Tibial nerve (tissue), 4 donors: ENCODE measurements at regions not wholly inside any gene's neighbourhood (a gene's known extent, or its start where the extent isn't known, plus 50 kb on each side); places are given as distances from the start of the nearest gene placed in this dataset.

Experiments used
- DNase-seq, 2 donors: peaks; one replicate each; pipeline ENCODE4 v3.0.0-alpha.2; 2019; ENCODE audit warnings: low spot score in 2 of 2
- H3K27ac ChIP-seq, 4 donors: fragments of 200-600 bp; sonication (generic) in 3 of 4; one replicate each; pipeline ENCODE4 v1.5.1; 2017 to 2019; ENCODE audit warnings: mild to moderate bottlenecking in 1 of 4
- H3K27me3 ChIP-seq, 2 donors: fragments of 200-600 bp; sonication (generic) in 1 of 2; one replicate each; pipeline versions ENCODE4 v1.5.1 to v1.6.0; 2017 to 2019
- H3K36me3 ChIP-seq, 3 donors: fragments of 200-600 bp; sonication (generic); one replicate each; pipeline ENCODE4 v1.5.1; 2018 to 2019
- H3K4me1 ChIP-seq, 4 donors: fragments of 200-600 bp; sonication (generic) in 3 of 4; one replicate each; pipeline ENCODE4 v1.5.1; 2017 to 2019
- H3K4me3 ChIP-seq, 4 donors: fragments of 200-600 bp; sonication (generic) in 3 of 4; one replicate each; pipeline ENCODE4 v1.5.1; 2017 to 2019; ENCODE audit warnings: mild to moderate bottlenecking in 1 of 4, moderate library complexity in 1 of 4
- H3K9me3 ChIP-seq, 4 donors: fragments of 200-600 bp; sonication (generic) in 3 of 4; one replicate each; pipeline ENCODE4 v1.5.1; 2017 to 2019
- EP300 ChIP-seq, 2 donors: sonication (generic); formaldehyde crosslinking; IDR thresholded peaks; one replicate each; pipeline ENCODE4 v1.6.1; 2017; ENCODE audit warnings: antibody characterized with exemption in 2 of 2, mild to moderate bottlenecking in 1 of 2
- POLR2A ChIP-seq, 2 donors: fragments of 450-650 bp; IDR thresholded peaks; one replicate each; pipeline ENCODE4 v1.6.1; 2017; ENCODE audit warnings: antibody characterized with exemption in 2 of 2, mild to moderate bottlenecking in 2 of 2, moderate library complexity in 2 of 2
- WGBS, 2 donors: methylation state at CpG; one replicate each; pipeline ENCODE4 v1.1.5; 2018; 5-methylcytosine and 5-hydroxymethylcytosine counted together
- TF ChIP-seq, protein P1 (sequence below), 5 experiments: fragments of 200-600 bp in 3 of 5; fragments of 450-650 bp in 2 of 5; sonication (generic) in 3 of 5; IDR thresholded peaks; one replicate each; pipeline ENCODE4 v1.5.1; 2016 to 2019; ENCODE audit warnings: antibody characterized with exemption in 5 of 5, mild to moderate bottlenecking in 3 of 5, moderate library complexity in 2 of 5

DNA sequence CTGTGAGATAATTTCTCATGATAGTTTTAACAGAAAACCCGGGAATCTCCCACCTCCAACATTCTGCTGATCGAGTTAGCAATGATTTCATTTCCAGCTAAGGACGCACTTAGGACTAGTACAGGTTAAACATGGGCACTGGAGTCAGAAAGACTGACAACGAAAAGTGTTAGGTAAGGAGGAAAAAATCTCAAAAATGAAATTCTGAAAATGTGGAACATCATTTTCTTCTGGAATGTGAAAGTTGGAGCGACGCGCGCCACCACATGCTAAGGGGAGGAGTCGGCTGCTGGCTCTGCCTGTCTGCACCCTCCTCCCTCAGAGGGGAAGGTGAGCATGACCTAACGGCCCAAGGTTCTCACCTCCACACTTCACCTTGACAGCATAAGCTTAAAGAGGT, 221.6 kb upstream of the KCNG1 start:
- Histone ChIP-seq H3K9me3 (peaks cover 0 to 24% (median 0%) of the 10 kb centered on the region in 4 donors), H3K27me3 (no peaks in the 10 kb centered on the region), H3K4me3 (no peak overlapping the region), H3K27ac (no peak overlapping the region), H3K4me1 (no peaks in the 10 kb centered on the region), H3K36me3 (no peaks in the 10 kb centered on the region)
- 77 to 78% methylated on average over 10 of the region's 10 CpGs for WGBS, 2 donors
- DNase-seq = no peak
- TF ChIP-seq POLR2A (IDR thresholded peaks at IDR 0.05) (no peak), EP300 (IDR thresholded peaks at IDR 0.05) (no peak)
- TF ChIP-seq, protein P1, sequence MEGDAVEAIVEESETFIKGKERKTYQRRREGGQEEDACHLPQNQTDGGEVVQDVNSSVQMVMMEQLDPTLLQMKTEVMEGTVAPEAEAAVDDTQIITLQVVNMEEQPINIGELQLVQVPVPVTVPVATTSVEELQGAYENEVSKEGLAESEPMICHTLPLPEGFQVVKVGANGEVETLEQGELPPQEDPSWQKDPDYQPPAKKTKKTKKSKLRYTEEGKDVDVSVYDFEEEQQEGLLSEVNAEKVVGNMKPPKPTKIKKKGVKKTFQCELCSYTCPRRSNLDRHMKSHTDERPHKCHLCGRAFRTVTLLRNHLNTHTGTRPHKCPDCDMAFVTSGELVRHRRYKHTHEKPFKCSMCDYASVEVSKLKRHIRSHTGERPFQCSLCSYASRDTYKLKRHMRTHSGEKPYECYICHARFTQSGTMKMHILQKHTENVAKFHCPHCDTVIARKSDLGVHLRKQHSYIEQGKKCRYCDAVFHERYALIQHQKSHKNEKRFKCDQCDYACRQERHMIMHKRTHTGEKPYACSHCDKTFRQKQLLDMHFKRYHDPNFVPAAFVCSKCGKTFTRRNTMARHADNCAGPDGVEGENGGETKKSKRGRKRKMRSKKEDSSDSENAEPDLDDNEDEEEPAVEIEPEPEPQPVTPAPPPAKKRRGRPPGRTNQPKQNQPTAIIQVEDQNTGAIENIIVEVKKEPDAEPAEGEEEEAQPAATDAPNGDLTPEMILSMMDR (IDR thresholded peaks at IDR 0.05) = no peak

- DNase-seq = no peak
- Histone ChIP-seq H3K4me3 (no peak overlapping the region), H3K9me3 (peaks cover 0 to 28% (median 0%) of the 10 kb centered on the region in 4 donors), H3K27me3 (no peaks in the 10 kb centered on the region), H3K4me1 (no peaks in the 10 kb centered on the region), H3K36me3 (no peaks in the 10 kb centered on the region), H3K27ac (no peak overlapping the region)
- TF ChIP-seq EP300 (IDR thresholded peaks at IDR 0.05) (no peak), POLR2A (IDR thresholded peaks at IDR 0.05) (no peak)
- TF ChIP-seq, protein P1 (IDR thresholded peaks at IDR 0.05) = no peak
- WGBS, 2 donors = 75 to 91% methylated on average over 7 to 8 of the region's 8 CpGs
Observed at GRCh38 chr20:51238675-51239305, 215.9 kb upstream of the KCNG1 start.

DNA sequence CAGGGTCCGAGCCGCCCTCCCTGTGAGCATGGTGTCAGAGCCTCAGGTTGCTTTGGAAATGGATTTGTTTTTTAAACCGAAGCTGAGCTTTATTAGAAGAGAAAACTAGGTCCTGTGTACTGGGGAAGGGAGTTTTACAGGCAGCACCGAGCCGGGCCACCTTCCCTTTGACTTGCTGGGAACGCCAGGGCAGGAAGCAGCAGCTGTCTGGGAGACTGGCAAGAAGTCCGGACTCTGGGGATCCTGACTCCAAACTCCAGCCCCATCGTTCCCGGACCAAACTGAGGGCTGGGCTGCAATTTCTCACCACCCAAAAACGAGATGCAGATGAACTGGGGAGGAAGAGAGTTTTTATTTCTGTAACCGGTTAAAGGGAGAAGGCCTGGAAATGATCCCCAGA, 214.9 kb upstream of the KCNG1 start:
- WGBS, 2 donors = 65% methylated on average over 11 of the region's 11 CpGs

DNA sequence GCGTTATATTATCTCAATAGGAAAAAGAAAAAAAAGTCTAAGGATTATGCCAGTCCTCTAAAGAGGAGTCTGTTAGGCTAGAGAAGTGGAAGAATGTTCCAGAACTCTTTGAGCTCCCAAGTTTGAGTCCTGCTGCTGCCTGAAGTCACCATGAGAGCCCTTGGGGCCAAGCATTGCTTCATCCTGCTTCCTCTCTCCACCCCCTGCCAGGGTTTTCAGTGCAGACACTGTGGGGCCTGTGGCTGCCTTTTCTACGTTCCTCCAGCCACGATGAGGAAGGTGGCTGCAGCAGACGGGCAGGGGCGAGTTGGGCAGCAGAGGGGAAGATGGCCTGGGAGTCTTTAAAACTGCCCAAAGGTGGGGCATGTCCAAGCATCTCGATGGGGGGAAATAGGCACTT, 214.4 kb upstream of the KCNG1 start:
- Histone ChIP-seq H3K27me3 (no peaks in the 10 kb centered on the region), H3K4me3 (no peak overlapping the region), H3K9me3 (peaks cover 0 to 16% (median 0%) of the 10 kb centered on the region in 4 donors), H3K36me3 (no peaks in the 10 kb centered on the region), H3K4me1 (no peaks in the 10 kb centered on the region), H3K27ac (no peak overlapping the region)
- no peak for TF ChIP-seq EP300 (IDR thresholded peaks at IDR 0.05)
- TF ChIP-seq, protein P1 (IDR thresholded peaks at IDR 0.05) = no peak
- TF ChIP-seq POLR2A (IDR thresholded peaks at IDR 0.05) = no peak
- WGBS, 2 donors = 52 to 59% methylated on average over 6 of the region's 6 CpGs
- DNase-seq = no peak

More for the DNA sequence above, 214.9 kb upstream of the KCNG1 start:
- DNase-seq = no peak
- no peaks in the 10 kb centered on the region for H3K4me1 ChIP-seq
- H3K27me3 ChIP-seq = no peaks in the 10 kb centered on the region
- H3K36me3 ChIP-seq = no peaks in the 10 kb centered on the region
- H3K4me3 ChIP-seq = no peak overlapping the region
- TF ChIP-seq POLR2A (IDR thresholded peaks at IDR 0.05) (no peak), EP300 (IDR thresholded peaks at IDR 0.05) (no peak)
- TF ChIP-seq, protein P1 (IDR thresholded peaks at IDR 0.05) = no peak
- no peak overlapping the region for H3K27ac ChIP-seq
- H3K9me3 ChIP-seq = peaks cover 0 to 21% (median 0%) of the 10 kb centered on the region in 4 donors

GRCh38 chr20:51236421-51236820, 213.5 kb upstream of the KCNG1 start:
- no peaks in the 10 kb centered on the region for H3K27me3 ChIP-seq
- H3K27ac ChIP-seq = no peak overlapping the region
- H3K4me1 ChIP-seq = no peaks in the 10 kb centered on the region
- 84 to 85% methylated on average over 2 of the region's 2 CpGs for WGBS, 2 donors
- DNase-seq = no peak
- peaks cover 0 to 7% (median 0%) of the 10 kb centered on the region in 4 donors for H3K9me3 ChIP-seq
- no peak for TF ChIP-seq POLR2A (IDR thresholded peaks at IDR 0.05)
- TF ChIP-seq EP300 (IDR thresholded peaks at IDR 0.05) = no peak
- TF ChIP-seq, protein P1 (IDR thresholded peaks at IDR 0.05) = no peak
- H3K4me3 ChIP-seq = no peak overlapping the region
- H3K36me3 ChIP-seq = no peaks in the 10 kb centered on the region
